GM13977 (cell line): ENCODE measurements at regions not wholly inside any gene's neighbourhood (a gene's known extent, or its start where the extent isn't known, plus 50 kb on each side); places are given as distances from the start of the nearest gene placed in this dataset.
"Not testable (repeated sequence)": the region's sequence is repeated elsewhere in the genome, so short reads cannot be mapped to it uniquely, and the experiment has no call there.

Experiments used
- DNase-seq: peaks from one replicate; pipeline ENCODE4 v3.0.0; 2012; ENCODE audit warnings: low spot score
- in situ Hi-C: fragments of 300-500 bp; cut with MboI; formaldehyde crosslinking; loops from one replicate; pipeline ENCODE4 v1.12.0; 2022; ENCODE audit warnings: low sequenced_read_pairs, low pct_unique_long_range_greater_than_20kb, mixed read lengths, inconsistent platforms; ENCODE audit not compliant: unreplicated experiment
- TF ChIP-seq, protein P1 (sequence below): IDR thresholded peaks from 2 replicates; pipeline ENCODE4 v1.5.1; 2012; ENCODE audit warnings: mild to moderate bottlenecking, control low read depth; ENCODE audit not compliant: insufficient read depth; ENCODE audit errors: extremely low read depth, missing control alignments

DNA sequence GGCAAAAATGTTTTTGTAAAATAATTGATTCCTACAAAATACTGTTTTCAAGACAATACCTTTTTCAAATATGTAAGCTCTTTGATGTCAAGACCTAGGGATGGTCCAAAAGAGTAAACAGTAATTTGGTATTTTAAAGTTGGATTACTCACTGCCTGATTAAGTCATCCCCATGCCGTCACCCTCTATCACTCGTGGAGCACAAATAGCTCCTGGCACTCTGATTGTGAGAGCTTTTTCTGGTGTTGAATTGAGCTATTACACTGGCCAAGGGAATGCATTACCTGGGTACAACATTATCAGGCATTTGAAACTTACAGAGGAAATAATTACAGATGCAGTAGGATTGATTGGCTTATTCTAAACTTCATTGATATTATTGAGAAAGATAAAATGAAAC is 231.9 kb upstream of the GRM3 start:
- DNase-seq = no peak
- TF ChIP-seq, protein P1, sequence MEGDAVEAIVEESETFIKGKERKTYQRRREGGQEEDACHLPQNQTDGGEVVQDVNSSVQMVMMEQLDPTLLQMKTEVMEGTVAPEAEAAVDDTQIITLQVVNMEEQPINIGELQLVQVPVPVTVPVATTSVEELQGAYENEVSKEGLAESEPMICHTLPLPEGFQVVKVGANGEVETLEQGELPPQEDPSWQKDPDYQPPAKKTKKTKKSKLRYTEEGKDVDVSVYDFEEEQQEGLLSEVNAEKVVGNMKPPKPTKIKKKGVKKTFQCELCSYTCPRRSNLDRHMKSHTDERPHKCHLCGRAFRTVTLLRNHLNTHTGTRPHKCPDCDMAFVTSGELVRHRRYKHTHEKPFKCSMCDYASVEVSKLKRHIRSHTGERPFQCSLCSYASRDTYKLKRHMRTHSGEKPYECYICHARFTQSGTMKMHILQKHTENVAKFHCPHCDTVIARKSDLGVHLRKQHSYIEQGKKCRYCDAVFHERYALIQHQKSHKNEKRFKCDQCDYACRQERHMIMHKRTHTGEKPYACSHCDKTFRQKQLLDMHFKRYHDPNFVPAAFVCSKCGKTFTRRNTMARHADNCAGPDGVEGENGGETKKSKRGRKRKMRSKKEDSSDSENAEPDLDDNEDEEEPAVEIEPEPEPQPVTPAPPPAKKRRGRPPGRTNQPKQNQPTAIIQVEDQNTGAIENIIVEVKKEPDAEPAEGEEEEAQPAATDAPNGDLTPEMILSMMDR = no peak
- in situ Hi-C loops = no loop called here

DNA sequence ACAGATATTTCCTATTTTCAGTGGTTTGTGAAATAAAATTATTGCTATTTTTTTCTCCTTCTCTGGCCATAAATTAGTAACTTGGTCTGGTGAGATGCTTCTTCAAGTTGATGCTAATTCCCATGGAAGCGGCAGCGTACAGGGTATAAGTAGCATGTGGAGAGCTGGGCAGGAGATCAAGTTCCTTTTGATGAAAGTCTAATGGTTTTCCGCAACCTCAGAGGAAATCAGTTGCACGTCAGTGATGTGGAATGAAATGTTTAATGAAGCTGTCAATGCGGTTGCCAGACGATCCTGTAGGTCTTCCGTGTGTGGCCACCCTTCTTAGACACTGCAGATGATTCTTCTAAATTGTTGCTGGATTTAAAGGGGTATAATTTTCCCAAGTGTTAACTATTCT is 236.4 kb upstream of the GRM3 start:
- TF ChIP-seq, protein P1 = no peak
- in situ Hi-C loops = no loop called here
- DNase-seq = no peak

DNA sequence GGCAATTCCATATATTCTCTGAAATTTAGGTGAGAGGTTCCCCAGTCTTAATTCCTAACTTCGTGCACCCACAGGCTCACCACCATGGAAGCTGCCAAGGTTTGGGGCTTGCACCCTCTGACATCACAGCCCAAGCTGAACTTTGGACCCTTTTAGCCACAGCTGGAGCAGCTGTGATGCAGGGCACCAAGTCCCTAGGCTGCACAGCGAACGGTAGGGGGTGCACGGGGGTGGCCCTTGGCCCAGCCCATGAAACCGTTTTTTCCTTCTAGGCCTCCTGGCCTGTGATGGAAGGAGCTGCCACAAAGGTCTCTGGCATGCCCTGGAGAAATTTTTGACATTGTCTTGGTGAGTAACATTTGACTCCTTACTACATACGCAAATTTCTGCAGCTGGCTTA is 251.9 kb upstream of the GRM3 start:
- TF ChIP-seq, protein P1 = no peak

DNA sequence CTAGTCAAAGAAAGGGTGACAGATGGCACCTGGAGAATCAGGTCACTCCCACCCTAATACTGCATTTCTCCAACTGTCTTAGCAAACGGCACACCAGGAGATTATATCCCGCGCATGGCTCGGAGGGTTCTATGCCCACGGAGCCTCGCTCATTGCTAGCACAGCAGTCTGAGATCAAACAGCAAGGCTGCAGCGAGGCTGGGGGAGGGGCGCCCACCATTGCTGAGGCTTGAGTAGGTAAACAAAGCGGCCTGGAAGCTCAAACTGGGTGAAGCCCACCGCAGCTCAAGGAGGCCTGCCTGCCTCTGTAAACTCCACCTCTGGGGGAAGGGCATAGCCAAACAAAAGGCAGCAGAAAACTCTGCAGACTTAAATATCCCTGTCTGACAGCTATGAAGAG is 268.1 kb upstream of the GRM3 start:
- DNase-seq, in situ Hi-C loops: not testable (repeated sequence)

More for the DNA sequence above, 251.9 kb upstream of the GRM3 start:
- in situ Hi-C loops = no loop called here
- no peak for DNase-seq

DNA sequence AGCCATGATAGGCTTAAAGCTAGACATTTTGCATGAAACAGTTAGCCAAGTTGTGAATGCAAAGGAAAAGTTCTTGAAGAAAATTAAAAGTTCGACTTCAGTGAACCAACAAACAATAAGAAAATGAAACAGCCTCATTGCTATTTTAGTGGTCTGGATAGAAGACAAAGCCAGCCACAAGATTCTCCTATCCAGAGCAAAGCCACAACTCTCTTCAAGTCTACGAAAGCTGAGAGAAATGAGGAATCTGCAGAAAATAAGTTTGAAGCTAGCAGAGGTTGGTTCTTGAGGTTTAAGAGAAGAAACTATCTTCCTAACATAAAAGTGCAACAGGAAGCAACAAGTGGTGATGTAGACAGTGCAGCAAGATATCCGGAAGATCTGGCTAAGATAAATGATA is 271.4 kb upstream of the GRM3 start:
- TF ChIP-seq, protein P1 = no peak
- in situ Hi-C loops = no loop called here
- DNase-seq = no peak

DNA sequence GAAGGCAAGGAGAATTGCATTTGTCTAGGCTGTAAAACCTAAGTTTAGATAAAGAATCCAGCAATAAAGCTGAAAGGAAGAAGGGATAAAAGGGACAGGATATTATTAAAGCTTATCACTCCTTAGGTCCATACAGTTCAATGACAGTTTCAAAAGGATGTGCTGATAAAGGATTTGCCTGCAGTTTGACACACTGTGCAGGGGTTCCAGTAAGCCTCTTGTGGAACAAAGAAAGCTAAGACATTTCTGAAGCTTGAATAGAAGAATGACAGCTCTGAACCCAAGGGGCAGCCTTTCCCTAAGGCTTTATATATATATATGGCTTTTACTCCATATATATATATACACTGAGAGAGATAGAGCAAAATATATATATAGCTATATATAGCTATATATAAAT is 276.8 kb upstream of the GRM3 start:
- TF ChIP-seq, protein P1 = no peak
- in situ Hi-C loops = no loop called here
- no peak for DNase-seq

DNA sequence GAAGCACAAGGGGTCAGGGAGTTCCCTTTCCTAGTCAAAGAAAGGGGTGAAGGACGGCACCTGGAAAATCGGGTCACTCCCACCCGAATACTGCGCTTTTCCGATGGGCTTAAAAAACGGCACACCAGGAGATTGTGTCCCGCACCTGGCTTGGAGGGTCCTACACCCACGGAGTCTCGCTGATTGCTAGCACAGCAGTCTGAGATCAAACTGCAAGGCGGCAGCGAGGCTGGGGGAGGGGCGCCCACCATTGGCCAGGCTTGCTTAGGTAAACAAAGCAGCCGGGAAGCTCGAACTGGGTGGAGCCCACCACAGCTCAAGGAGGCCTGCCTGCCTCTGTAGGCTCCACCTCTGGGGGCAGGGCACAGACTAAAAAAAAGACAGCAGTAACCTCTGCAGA is 303.3 kb upstream of the GRM3 start:
- DNase-seq, in situ Hi-C loops: not testable (repeated sequence)

DNA sequence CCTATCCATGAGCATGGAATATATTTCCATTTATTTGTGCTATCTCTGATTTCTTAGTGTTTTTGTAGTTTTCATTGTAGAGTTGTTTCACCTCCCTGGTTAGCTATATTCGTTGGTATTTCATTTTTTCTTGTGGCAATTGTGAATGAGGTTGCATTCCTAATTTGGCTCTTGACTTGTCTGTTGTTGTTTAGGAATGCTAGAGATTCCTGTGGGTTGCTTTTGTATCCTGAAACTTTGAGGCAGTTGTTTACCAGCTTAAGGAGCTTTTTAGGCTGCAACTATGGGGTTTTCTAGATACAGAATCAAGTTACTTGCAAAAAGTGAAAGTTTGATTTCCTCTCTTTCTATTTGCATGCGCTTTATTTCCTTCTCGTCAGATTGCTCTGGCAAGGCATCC is 304.7 kb upstream of the GRM3 start:
- in situ Hi-C loops = no loop called here
- no peak for DNase-seq
- TF ChIP-seq, protein P1 = no peak
